ENCODE measurements at regions not wholly inside any gene's neighbourhood (a gene's known extent, or its start where the extent isn't known, plus 50 kb on each side); places are given as distances from the start of the nearest gene placed in this dataset.

DNA sequence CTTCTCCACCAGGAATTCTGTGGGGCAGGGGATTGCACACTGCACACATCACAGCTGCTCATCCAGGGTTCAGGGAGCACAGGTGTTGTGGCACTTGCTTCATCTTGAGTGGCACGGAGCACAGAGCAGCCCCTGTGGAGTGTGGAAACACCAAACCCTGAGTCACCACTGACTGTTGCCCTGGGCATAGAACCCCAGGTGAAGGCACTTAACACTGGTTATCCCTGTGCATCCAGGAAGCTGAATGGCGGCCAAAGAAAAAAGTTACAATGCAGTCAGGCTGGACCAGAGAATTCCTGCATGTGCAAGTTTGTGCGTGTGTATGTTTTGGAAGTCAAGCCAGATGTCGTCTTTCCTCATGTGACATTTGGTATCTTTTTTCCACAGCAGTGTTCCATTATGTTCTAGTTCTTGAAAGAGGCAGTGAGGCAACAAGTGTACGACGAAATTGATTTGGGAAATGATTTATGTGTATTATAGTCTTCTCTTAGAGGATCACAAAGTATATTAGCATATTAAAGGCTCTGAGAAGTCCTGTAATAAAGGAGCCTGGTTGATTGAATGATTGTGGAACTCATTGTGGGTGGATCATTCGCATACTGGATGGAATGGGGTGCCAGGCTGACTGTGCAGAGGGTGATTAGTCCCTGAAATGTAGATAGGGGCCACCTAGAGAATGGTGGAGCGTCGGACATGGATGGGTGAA is 292.3 kb downstream of the TLE3 start:
- H3K4me1 ChIP-seq (ENCODE audit: insufficient read depth, low read length), result peaks cover 5% of the 10 kb centered on the region; the same call in 1 of the 2 replicates
- 92% methylated on average over 9 of the region's 9 CpGs for WGBS
- H3K27me3 ChIP-seq (ENCODE audit: insufficient read depth, low read length), result no peaks in the 10 kb centered on the region
- H3K27ac ChIP-seq (ENCODE audit: low read depth, low read length), result no peak overlapping the region
- no peaks in the 10 kb centered on the region for H3K9me3 ChIP-seq (ENCODE audit: insufficient read depth, low read depth, low read length)
- H3K4me3 ChIP-seq (ENCODE audit: low read length), result no peak overlapping the region
- no peak overlapping the region for H3K9ac ChIP-seq (ENCODE audit: low read depth, low read length)
- H3K36me3 ChIP-seq (ENCODE audit: insufficient read depth, low read length), result no peaks in the 10 kb centered on the region

DNA sequence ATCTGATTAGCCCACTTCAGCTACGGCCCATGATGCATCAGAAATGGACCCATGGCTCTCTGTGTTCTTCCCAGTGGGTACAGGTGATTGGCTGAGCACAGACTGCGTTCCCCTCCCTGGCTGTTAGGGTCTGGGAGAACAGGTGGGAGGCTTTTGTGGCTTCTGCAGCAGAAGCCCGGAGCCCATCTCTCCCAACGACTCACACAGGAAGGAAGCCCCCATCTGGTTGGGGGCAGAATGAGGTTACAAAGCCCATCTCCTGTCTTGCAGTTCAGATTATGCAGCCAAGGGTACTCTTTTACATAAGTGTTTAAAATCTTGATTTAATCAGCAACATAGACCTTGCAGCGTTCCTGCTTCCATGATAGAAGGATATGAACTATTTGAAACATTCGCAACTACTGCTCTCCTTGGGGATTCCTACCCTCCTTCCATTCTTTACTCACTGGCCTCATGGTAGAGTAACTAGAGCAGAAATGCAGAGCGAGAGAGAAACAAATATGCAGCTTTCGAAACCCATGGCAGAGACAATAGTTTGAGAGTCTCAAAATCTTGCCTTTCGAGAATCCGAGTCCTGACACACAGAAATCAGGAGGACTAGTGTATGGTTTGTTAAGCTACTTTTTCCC is 291.3 kb downstream of the TLE3 start:
- Histone ChIP-seq H3K4me1 (ENCODE audit: insufficient read depth, low read length) (peaks cover 5% of the 10 kb centered on the region; the same call in 1 of the 2 replicates), H3K36me3 (ENCODE audit: insufficient read depth, low read length) (no peaks in the 10 kb centered on the region), H3K27ac (ENCODE audit: low read depth, low read length) (no peak overlapping the region), H3K4me3 (ENCODE audit: low read length) (no peak overlapping the region), H3K9ac (ENCODE audit: low read depth, low read length) (no peak overlapping the region), H3K27me3 (ENCODE audit: insufficient read depth, low read length) (no peaks in the 10 kb centered on the region), H3K9me3 (ENCODE audit: insufficient read depth, low read depth, low read length) (no peaks in the 10 kb centered on the region)
- 88% methylated on average over 10 of the region's 10 CpGs for WGBS

DNA sequence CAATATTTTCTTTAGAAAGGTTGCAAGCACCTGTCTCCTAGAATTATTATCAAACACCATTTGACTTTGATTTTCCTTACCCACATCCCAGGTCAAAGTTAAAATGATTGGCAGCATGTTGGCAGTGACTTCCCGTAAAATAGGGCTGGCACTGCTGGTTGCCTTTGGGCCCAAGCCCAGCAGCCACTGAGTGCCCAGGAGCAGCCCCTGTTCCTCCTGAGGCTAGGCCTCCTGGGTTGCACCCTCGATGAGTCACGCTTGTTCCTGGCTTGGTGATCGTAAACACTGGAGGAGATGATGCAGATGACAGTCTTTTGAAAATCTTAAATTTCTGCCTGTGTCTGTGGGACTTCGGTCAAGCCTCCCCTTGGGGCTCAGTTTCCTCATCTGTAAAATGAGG is 290.0 kb downstream of the TLE3 start:
- no peak overlapping the region for H3K9ac ChIP-seq (ENCODE audit: low read depth, low read length)
- H3K27me3 ChIP-seq (ENCODE audit: insufficient read depth, low read length), result no peaks in the 10 kb centered on the region
- peaks cover 5% of the 10 kb centered on the region; the same call in 1 of the 2 replicates for H3K4me1 ChIP-seq (ENCODE audit: insufficient read depth, low read length)
- no peak overlapping the region for H3K4me3 ChIP-seq (ENCODE audit: low read length)
- WGBS, result 81% methylated on average over 5 of the region's 5 CpGs
- no peak overlapping the region for H3K27ac ChIP-seq (ENCODE audit: low read depth, low read length)
- H3K36me3 ChIP-seq (ENCODE audit: insufficient read depth, low read length), result no peaks in the 10 kb centered on the region
- H3K9me3 ChIP-seq (ENCODE audit: insufficient read depth, low read depth, low read length), result no peaks in the 10 kb centered on the region

DNA sequence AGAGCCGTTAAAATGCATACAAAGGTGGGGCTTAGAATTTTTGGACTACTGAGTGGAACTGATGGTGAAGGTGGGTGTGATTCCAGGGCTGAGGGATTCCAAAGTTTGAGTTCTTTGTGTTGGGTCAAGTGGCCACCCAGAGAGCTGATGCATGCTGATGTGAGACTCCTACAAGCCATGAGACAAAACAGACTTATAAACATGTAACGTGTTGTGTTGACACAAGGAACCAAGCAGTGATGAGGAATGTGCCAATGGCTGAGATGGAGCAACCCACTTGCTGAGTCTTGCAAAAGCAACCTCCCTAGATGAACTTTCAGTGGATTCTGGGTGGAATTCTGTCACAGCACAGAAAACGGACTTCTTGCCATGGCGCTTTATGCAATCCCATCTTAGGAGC is 289.0 kb downstream of the TLE3 start:
- Histone ChIP-seq H3K36me3 (ENCODE audit: insufficient read depth, low read length) (no peaks in the 10 kb centered on the region), H3K27me3 (ENCODE audit: insufficient read depth, low read length) (no peaks in the 10 kb centered on the region), H3K4me1 (ENCODE audit: insufficient read depth, low read length) (peaks cover 13% of the 10 kb centered on the region), H3K9ac (ENCODE audit: low read depth, low read length) (no peak overlapping the region), H3K27ac (ENCODE audit: low read depth, low read length) (no peak overlapping the region), H3K4me3 (ENCODE audit: low read length) (no peak overlapping the region), H3K9me3 (ENCODE audit: insufficient read depth, low read depth, low read length) (no peaks in the 10 kb centered on the region)
- 91% methylated on average over 4 of the region's 4 CpGs for WGBS

GRCh38 chr15:69809421-69809820 is 288.3 kb downstream of the TLE3 start:
- WGBS, result 99% methylated on average over 2 of the region's 2 CpGs
- Histone ChIP-seq H3K36me3 (ENCODE audit: insufficient read depth, low read length) (no peaks in the 10 kb centered on the region), H3K9ac (ENCODE audit: low read depth, low read length) (no peak overlapping the region), H3K27me3 (ENCODE audit: insufficient read depth, low read length) (no peaks in the 10 kb centered on the region), H3K4me3 (ENCODE audit: low read length) (no peak overlapping the region), H3K9me3 (ENCODE audit: insufficient read depth, low read depth, low read length) (no peaks in the 10 kb centered on the region), H3K4me1 (ENCODE audit: insufficient read depth, low read length) (peaks cover 13% of the 10 kb centered on the region), H3K27ac (ENCODE audit: low read depth, low read length) (no peak overlapping the region)

DNA sequence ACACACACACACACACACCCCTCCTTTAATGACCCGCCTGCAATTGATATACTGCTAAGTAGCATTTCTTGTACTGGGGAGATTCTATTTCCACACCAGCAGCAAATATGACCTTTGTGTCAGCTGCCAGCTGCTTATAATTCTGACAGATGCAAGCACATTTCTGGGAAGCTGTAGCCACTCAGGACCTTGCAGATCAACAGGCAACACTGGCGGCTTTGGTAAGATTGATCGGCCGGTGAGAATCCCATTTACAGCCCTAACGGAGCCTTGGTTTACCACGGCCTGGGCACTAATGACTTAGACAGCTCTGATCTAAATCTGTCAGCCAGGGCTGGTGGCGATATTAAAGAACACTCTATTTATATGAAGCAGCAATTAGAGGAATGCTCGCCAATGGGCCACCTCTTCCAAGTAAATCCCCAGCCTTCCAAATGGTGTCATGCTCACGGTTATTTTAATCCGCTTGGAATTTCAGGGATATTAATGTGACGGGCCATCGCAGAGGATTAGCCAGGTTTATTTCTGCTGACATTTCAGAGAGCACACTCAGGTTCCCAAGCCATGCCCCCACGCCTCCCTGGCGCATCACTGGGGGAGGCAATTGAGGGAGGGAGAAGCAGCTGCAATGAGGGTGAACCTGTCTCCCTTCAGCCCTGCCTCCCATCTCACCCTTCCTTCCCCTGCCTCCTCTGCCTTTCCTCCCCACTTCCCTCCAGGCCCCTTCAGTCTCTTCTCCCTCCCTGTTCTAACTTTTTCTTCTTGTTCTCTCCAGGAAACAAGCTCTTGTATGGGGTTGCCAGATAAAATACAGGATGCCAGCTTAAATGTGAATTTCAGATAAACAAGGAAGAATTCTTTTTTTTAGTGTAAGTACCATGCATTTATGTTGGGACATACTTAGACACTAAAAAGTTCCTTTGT is 287.0 kb downstream of the TLE3 start:
- H3K4me3 ChIP-seq (ENCODE audit: low read length), result no peak overlapping the region
- no peaks in the 10 kb centered on the region for H3K36me3 ChIP-seq (ENCODE audit: insufficient read depth, low read length)
- H3K27ac ChIP-seq (ENCODE audit: low read depth, low read length), result no peak overlapping the region
- no peak overlapping the region for H3K9ac ChIP-seq (ENCODE audit: low read depth, low read length)
- no peaks in the 10 kb centered on the region for H3K9me3 ChIP-seq (ENCODE audit: insufficient read depth, low read depth, low read length)
- H3K4me1 ChIP-seq (ENCODE audit: insufficient read depth, low read length), result peaks cover 13% of the 10 kb centered on the region
- 91% methylated on average over 14 of the region's 14 CpGs for WGBS
- H3K27me3 ChIP-seq (ENCODE audit: insufficient read depth, low read length), result no peaks in the 10 kb centered on the region

- Histone ChIP-seq H3K36me3 (ENCODE audit: insufficient read depth, low read length) (no peaks in the 10 kb centered on the region), H3K4me1 (ENCODE audit: insufficient read depth, low read length) (peaks cover 8% of the 10 kb centered on the region), H3K9ac (ENCODE audit: low read depth, low read length) (peak overlapping the region; percentile 25; the same call in 1 of the 2 replicates), H3K27me3 (ENCODE audit: insufficient read depth, low read length) (no peaks in the 10 kb centered on the region), H3K27ac (ENCODE audit: low read depth, low read length) (no peak overlapping the region), H3K9me3 (ENCODE audit: insufficient read depth, low read depth, low read length) (no peaks in the 10 kb centered on the region), H3K4me3 (ENCODE audit: low read length) (no peak overlapping the region; the same call in 1 of the 2 replicates)
- 76% methylated on average over 19 of the region's 20 CpGs for WGBS
These were observed 284.9 kb downstream of the TLE3 start for GRCh38 chr15:69812861-69813261.

- Histone ChIP-seq H3K9me3 (ENCODE audit: insufficient read depth, low read depth, low read length) (no peaks in the 10 kb centered on the region), H3K27me3 (ENCODE audit: insufficient read depth, low read length) (no peaks in the 10 kb centered on the region), H3K9ac (ENCODE audit: low read depth, low read length) (no peak overlapping the region), H3K36me3 (ENCODE audit: insufficient read depth, low read length) (no peaks in the 10 kb centered on the region), H3K27ac (ENCODE audit: low read depth, low read length) (no peak overlapping the region), H3K4me3 (ENCODE audit: low read length) (no peak overlapping the region), H3K4me1 (ENCODE audit: insufficient read depth, low read length) (peaks cover 8% of the 10 kb centered on the region)
- 90% methylated on average over 6 of the region's 7 CpGs for WGBS
These were observed 283.8 kb downstream of the TLE3 start for GRCh38 chr15:69813881-69814280.

- H3K27ac ChIP-seq (ENCODE audit: low read depth, low read length), result no peak overlapping the region
These were observed 282.8 kb downstream of the TLE3 start for GRCh38 chr15:69814932-69815331.

GRCh38 chr15:69815793-69816192 is 281.9 kb downstream of the TLE3 start:
- peaks cover 6% of the 10 kb centered on the region; the same call in 1 of the 2 replicates for H3K27me3 ChIP-seq (ENCODE audit: insufficient read depth, low read length)
- no peak overlapping the region for H3K4me3 ChIP-seq (ENCODE audit: low read length)
- peaks cover 8% of the 10 kb centered on the region for H3K4me1 ChIP-seq (ENCODE audit: insufficient read depth, low read length)
- no peaks in the 10 kb centered on the region for H3K36me3 ChIP-seq (ENCODE audit: insufficient read depth, low read length)
- no peaks in the 10 kb centered on the region for H3K9me3 ChIP-seq (ENCODE audit: insufficient read depth, low read depth, low read length)
- H3K9ac ChIP-seq (ENCODE audit: low read depth, low read length), result no peak overlapping the region
- WGBS, result 92% methylated on average over 2 of the region's 2 CpGs
- no peak overlapping the region for H3K27ac ChIP-seq (ENCODE audit: low read depth, low read length)

More at GRCh38 chr15:69814932-69815331, 282.8 kb downstream of the TLE3 start:
- Histone ChIP-seq H3K27me3 (ENCODE audit: insufficient read depth, low read length) (peaks cover 6% of the 10 kb centered on the region; the same call in 1 of the 2 replicates), H3K4me1 (ENCODE audit: insufficient read depth, low read length) (peaks cover 8% of the 10 kb centered on the region), H3K9ac (ENCODE audit: low read depth, low read length) (no peak overlapping the region), H3K4me3 (ENCODE audit: low read length) (no peak overlapping the region), H3K9me3 (ENCODE audit: insufficient read depth, low read depth, low read length) (no peaks in the 10 kb centered on the region), H3K36me3 (ENCODE audit: insufficient read depth, low read length) (no peaks in the 10 kb centered on the region)
- WGBS, result 95% methylated on average over 9 of the region's 9 CpGs

DNA sequence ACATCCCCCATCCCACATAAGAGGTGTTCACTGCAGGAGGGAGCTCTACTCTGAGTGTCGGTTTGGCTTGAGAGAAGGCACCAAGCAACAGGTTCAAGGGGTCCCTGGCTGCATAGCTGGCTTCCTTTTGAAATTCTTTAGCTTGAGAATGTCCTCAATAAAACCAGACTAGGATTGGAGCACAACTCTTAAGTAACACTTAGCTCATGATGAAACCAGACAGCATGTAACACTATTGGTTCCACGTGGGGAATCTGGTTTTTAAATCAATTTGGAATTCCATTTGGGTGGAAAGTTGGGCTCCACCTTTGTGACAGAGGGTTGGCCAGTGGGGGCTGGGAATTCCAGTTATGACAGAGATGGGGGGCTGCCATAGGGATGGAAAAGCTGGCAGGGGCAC is 281.2 kb downstream of the TLE3 start:
- no peak overlapping the region for H3K27ac ChIP-seq (ENCODE audit: low read depth, low read length)
- peaks cover 6% of the 10 kb centered on the region; the same call in 1 of the 2 replicates for H3K27me3 ChIP-seq (ENCODE audit: insufficient read depth, low read length)
- no peak overlapping the region for H3K9ac ChIP-seq (ENCODE audit: low read depth, low read length)
- H3K4me3 ChIP-seq (ENCODE audit: low read length), result no peak overlapping the region
- H3K36me3 ChIP-seq (ENCODE audit: insufficient read depth, low read length), result no peaks in the 10 kb centered on the region
- H3K9me3 ChIP-seq (ENCODE audit: insufficient read depth, low read depth, low read length), result no peaks in the 10 kb centered on the region
- WGBS, result 87% methylated on average over 2 of the region's 2 CpGs
- peaks cover 15% of the 10 kb centered on the region for H3K4me1 ChIP-seq (ENCODE audit: insufficient read depth, low read length)
